ENCODE measurements at regions not wholly inside any gene's neighbourhood (a gene's known extent, or its start where the extent isn't known, plus 50 kb on each side); places are given as distances from the start of the nearest gene placed in this dataset.

GRCh38 chr2:175786471-175787124 lies 215.5 kb downstream of the LNPK start:
- TF ChIP-seq CTCF (IDR thresholded peaks at IDR 0.05) (no peak), HMGXB4 (CRISPR knock-in tag; IDR thresholded peaks at IDR 0.05; ENCODE audit: borderline replicate concordance) (no peak), USF2 (IDR thresholded peaks at IDR 0.05) (no peak), RAD21 (conservative IDR thresholded peaks at IDR 0.05 in 1 of 2, IDR thresholded peaks at IDR 0.05 in 1 of 2) (no peak), FOSL2 (IDR thresholded peaks at IDR 0.05) (no peak), FOSL2 (CRISPR knock-in tag; IDR thresholded peaks at IDR 0.05) (no peak), POLR2A (IDR thresholded peaks at IDR 0.05; ENCODE audit: low read length) (no peak), PBX3 (IDR thresholded peaks at IDR 0.05) (no peak), HOXA7 (CRISPR knock-in tag; IDR thresholded peaks at IDR 0.05) (no peak)
